ENCODE measurements at regions not wholly inside any gene's neighbourhood (a gene's known extent, or its start where the extent isn't known, plus 50 kb on each side); places are given as distances from the start of the nearest gene placed in this dataset.

- DNase-seq (ENCODE audit: low spot score in 2 of 2) (no peak), FAIRE-seq (no peak)
Measured at GRCh38 chr5:125185740-125186139, 439.3 kb upstream of the ZNF608 start.

- DNase-seq (ENCODE audit: low spot score in 2 of 2) (no peak), FAIRE-seq (no peak)
Measured at GRCh38 chr5:125186911-125187375, 440.5 kb upstream of the ZNF608 start.

- FAIRE-seq (no peak), DNase-seq (ENCODE audit: low spot score in 2 of 2) (no peak)
Measured at GRCh38 chr5:125189531-125189941, 443.1 kb upstream of the ZNF608 start.

GRCh38 chr5:125190232-125191087, 444.0 kb upstream of the ZNF608 start:
- DNase-seq (ENCODE audit: low spot score in 2 of 2) (no peak), FAIRE-seq (no peak)

GRCh38 chr5:125194883-125195282, 448.4 kb upstream of the ZNF608 start:
- FAIRE-seq (no peak), DNase-seq (ENCODE audit: low spot score in 2 of 2) (no peak)

- FAIRE-seq (no peak), DNase-seq (ENCODE audit: low spot score in 2 of 2) (no peak)
Measured at GRCh38 chr5:125196481-125197111, 450.2 kb upstream of the ZNF608 start.

- no peak for DNase-seq (ENCODE audit: low spot score in 2 of 2)
- FAIRE-seq: no peak
Measured at GRCh38 chr5:125197321-125197720, 450.9 kb upstream of the ZNF608 start.

GRCh38 chr5:125198270-125198974, 452.0 kb upstream of the ZNF608 start:
- DNase-seq (ENCODE audit: low spot score in 2 of 2) (peak; percentile 7 to 14), FAIRE-seq (no peak)

- FAIRE-seq: no peak
- no peak for DNase-seq (ENCODE audit: low spot score in 2 of 2)
Measured at GRCh38 chr5:125199373-125199772, 452.9 kb upstream of the ZNF608 start.

GRCh38 chr5:125199968-125200865, 453.8 kb upstream of the ZNF608 start:
- DNase-seq (ENCODE audit: low spot score in 2 of 2) (no peak), FAIRE-seq (no peak)

GRCh38 chr5:125200866-125201373, 454.5 kb upstream of the ZNF608 start:
- no peak for FAIRE-seq
- no peak for DNase-seq (ENCODE audit: low spot score in 2 of 2)

GRCh38 chr5:125201446-125202052, 455.1 kb upstream of the ZNF608 start:
- DNase-seq (ENCODE audit: low spot score in 2 of 2) (no peak), FAIRE-seq (no peak)

GRCh38 chr5:125202353-125202752, 455.9 kb upstream of the ZNF608 start:
- DNase-seq (ENCODE audit: low spot score in 2 of 2): no peak
- FAIRE-seq: no peak

- DNase-seq (ENCODE audit: low spot score in 2 of 2) (no peak), FAIRE-seq (no peak)
Measured at GRCh38 chr5:125202871-125203438, 456.5 kb upstream of the ZNF608 start.

- DNase-seq (ENCODE audit: low spot score in 2 of 2): no peak
Measured at GRCh38 chr5:125203912-125204311, 457.5 kb upstream of the ZNF608 start.

GRCh38 chr5:125205601-125206225, 459.3 kb upstream of the ZNF608 start:
- DNase-seq (ENCODE audit: low spot score in 2 of 2): no peak
- no peak for FAIRE-seq

More at GRCh38 chr5:125203912-125204311, 457.5 kb upstream of the ZNF608 start:
- FAIRE-seq: no peak

GRCh38 chr5:125207856-125208255, 461.4 kb upstream of the ZNF608 start:
- DNase-seq (ENCODE audit: low spot score in 2 of 2): no peak
- FAIRE-seq: no peak

GRCh38 chr5:125209650-125210049, 463.2 kb upstream of the ZNF608 start:
- FAIRE-seq (no peak), DNase-seq (ENCODE audit: low spot score in 2 of 2) (no peak)

All from frontal cortex (tissue), 3 donors.